Skeletal muscle satellite cell (primary cell): ENCODE measurements at regions not wholly inside any gene's neighbourhood (a gene's known extent, or its start where the extent isn't known, plus 50 kb on each side); places are given as distances from the start of the nearest gene placed in this dataset.
"Not testable (repeated sequence)": the region's sequence is repeated elsewhere in the genome, so short reads cannot be mapped to it uniquely, and the experiment has no call there.

Experiments used
- H3K27me3 ChIP-seq: 2 replicates; pipeline ENCODE4 v1.7.0; 2013; ENCODE audit warnings: low read length; ENCODE audit not compliant: control insufficient read depth, insufficient read depth
- H3K36me3 ChIP-seq: 2 replicates; pipeline ENCODE4 v1.7.0; 2013; ENCODE audit warnings: mild to moderate bottlenecking, control low read depth, low read length; ENCODE audit not compliant: insufficient read depth
- H3K4me1 ChIP-seq: 2 replicates; pipeline ENCODE4 v1.7.0; 2013; ENCODE audit warnings: low read length; ENCODE audit not compliant: control insufficient read depth, insufficient read depth
- H3K4me2 ChIP-seq: 2 replicates; pipeline ENCODE4 v1.7.0; 2013; ENCODE audit warnings: mild to moderate bottlenecking, low read length
- H3K4me3 ChIP-seq: 2 replicates; pipeline ENCODE4 v1.7.0; 2013; ENCODE audit warnings: low read length
- H3K9ac ChIP-seq: 2 replicates; pipeline ENCODE4 v1.7.0; 2013; ENCODE audit warnings: mild to moderate bottlenecking, low read depth, low read length, moderate library complexity
- H3K9me3 ChIP-seq: replicated peaks from 2 replicates; pipeline ENCODE4 v1.7.0; 2013; ENCODE audit warnings: mild to moderate bottlenecking, control low read depth, low read length

- H3K4me3 ChIP-seq = no peak overlapping the region
- H3K27me3 ChIP-seq = no peaks in the 10 kb centered on the region
- no peaks in the 10 kb centered on the region for H3K9me3 ChIP-seq
- H3K4me2 ChIP-seq = no peak overlapping the region
- no peaks in the 10 kb centered on the region for H3K36me3 ChIP-seq
- H3K9ac ChIP-seq = no peak overlapping the region
- H3K4me1 ChIP-seq = peaks cover 23% of the 10 kb centered on the region
These were observed 401.4 kb downstream of the PSAT1 start for GRCh38 chr9:78698371-78698770.

DNA sequence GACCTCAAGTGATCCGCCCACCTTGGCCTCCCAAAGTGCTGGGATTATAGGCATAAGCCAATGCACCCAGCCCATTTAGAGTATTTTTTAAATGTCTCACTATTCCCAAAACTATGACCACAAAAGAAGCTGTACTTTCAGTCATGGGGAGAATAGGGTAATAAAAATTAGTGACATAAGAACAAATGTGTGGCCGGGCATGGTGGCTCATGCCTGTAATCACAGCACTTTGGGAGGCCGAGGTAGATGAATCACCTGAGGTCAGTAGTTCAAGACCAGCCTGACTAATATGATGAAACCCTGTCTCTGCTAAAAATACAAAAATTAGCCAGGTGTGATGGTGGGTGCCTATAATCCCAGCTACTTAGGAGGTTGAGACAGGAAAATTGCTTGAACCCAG lies 402.3 kb downstream of the PSAT1 start:
- not testable (repeated sequence) for H3K4me2 ChIP-seq, H3K9me3 ChIP-seq, H3K4me3 ChIP-seq, H3K36me3 ChIP-seq, H3K27me3 ChIP-seq, H3K9ac ChIP-seq
- peaks cover 22% of the 10 kb centered on the region for H3K4me1 ChIP-seq

DNA sequence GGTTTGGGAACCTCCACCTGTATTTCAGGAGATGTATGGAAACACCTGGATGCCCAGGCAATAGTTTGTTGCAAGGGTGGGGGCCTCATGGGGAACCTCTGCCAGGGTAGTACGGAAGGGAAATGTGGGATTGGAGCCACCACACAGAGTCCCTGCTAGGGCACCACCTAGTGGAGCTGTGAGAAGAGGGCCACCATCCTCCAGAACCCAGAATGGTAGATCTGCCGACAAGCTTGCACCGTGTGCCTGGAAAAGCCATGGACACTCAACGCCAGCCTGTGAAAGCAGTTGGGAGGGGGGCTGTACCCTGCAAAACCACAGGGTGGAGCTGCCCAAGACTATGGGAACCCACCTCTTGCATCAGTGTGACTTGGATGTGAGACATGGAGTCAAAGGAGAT lies 407.2 kb downstream of the PSAT1 start:
- not testable (repeated sequence) for H3K36me3 ChIP-seq, H3K4me2 ChIP-seq, H3K4me3 ChIP-seq, H3K9me3 ChIP-seq, H3K27me3 ChIP-seq, H3K9ac ChIP-seq
- peaks cover 34% of the 10 kb centered on the region for H3K4me1 ChIP-seq

DNA sequence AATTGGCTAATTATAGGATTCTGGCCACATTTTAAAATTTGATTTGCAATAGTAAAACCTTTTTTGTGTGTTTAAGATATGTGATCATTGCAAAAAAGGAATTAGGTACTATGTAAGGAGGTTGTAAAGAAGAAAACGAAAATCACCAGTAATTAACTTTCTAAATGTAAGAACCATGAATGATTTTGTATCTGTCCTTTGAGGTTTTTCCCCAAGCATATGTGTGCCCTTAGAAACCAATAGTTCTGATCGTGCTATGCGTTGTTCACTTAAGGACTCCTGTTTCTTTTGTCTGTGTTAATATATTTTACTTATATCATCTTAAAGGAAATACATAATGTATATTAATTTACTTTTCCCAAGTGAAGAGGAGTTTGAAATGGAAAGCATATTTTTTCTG lies 410.2 kb downstream of the PSAT1 start:
- no peaks in the 10 kb centered on the region for H3K27me3 ChIP-seq
- no peaks in the 10 kb centered on the region for H3K36me3 ChIP-seq
- peak overlapping the region; percentile 70 for H3K4me2 ChIP-seq
- H3K9ac ChIP-seq = peak overlapping the region; percentile 77
- H3K9me3 ChIP-seq = no peaks in the 10 kb centered on the region
- H3K4me3 ChIP-seq = peak overlapping the region; percentile 31
- peaks cover 27% of the 10 kb centered on the region for H3K4me1 ChIP-seq

GRCh38 chr9:78707481-78707991 lies 410.6 kb downstream of the PSAT1 start:
- H3K4me3 ChIP-seq = peak overlapping the region; percentile 31
- H3K4me1 ChIP-seq = peaks cover 27% of the 10 kb centered on the region
- peak overlapping the region; percentile 70 for H3K4me2 ChIP-seq
- no peaks in the 10 kb centered on the region for H3K36me3 ChIP-seq
- H3K27me3 ChIP-seq = no peaks in the 10 kb centered on the region
- peak overlapping the region; percentile 77 for H3K9ac ChIP-seq
- no peaks in the 10 kb centered on the region for H3K9me3 ChIP-seq

- no peaks in the 10 kb centered on the region for H3K27me3 ChIP-seq
- H3K9me3 ChIP-seq = no peaks in the 10 kb centered on the region
- peaks cover 29% of the 10 kb centered on the region for H3K4me1 ChIP-seq
- no peak overlapping the region for H3K4me2 ChIP-seq
- no peaks in the 10 kb centered on the region for H3K36me3 ChIP-seq
- H3K4me3 ChIP-seq = no peak overlapping the region
- peak overlapping the region; percentile 50 for H3K9ac ChIP-seq
These were observed 416.1 kb downstream of the PSAT1 start for GRCh38 chr9:78712903-78713613.

DNA sequence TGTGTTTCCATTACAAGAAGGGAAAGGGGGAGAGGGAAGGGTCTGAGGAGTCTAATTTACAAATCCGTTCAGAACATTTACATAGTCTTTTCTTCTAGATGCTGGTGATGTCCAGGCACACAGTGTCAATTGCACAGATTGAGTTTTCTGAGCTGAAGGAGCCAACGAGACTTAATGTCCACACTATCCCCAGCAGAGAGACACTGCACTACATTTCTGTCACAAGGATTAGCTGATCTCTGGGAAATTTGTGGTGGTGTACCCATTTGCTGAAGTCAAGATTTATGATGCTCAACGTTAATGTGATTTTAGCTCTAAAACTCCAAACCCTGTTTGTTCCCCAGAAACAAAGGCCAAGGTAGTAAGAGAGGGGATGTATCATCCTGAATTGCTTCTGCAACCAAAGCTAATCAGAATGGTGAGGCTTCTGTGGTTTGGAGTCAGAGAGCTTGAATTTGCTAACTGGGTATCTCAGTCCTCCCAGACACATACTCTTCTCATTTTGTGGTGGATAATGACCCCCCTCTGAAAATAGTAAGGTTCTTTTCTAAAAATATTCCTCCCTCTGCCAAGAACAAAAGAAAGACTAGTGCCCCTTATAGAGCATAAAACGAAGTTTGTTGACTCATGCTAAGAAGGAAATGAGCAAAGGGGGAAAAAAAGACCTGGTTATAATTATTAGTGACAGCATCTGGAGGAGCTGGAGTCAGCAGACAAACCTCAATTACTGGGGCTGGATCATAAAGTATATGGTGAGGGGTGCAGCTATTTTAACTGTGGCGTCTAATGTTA lies 416.9 kb downstream of the PSAT1 start:
- no peak overlapping the region for H3K4me3 ChIP-seq
- peak overlapping the region; percentile 50 for H3K9ac ChIP-seq
- H3K4me1 ChIP-seq = peaks cover 21% of the 10 kb centered on the region
- H3K36me3 ChIP-seq = no peaks in the 10 kb centered on the region
- no peaks in the 10 kb centered on the region for H3K9me3 ChIP-seq
- peak overlapping the region; percentile 30 for H3K4me2 ChIP-seq
- no peaks in the 10 kb centered on the region for H3K27me3 ChIP-seq

- peak overlapping the region; percentile 47 for H3K4me2 ChIP-seq
- no peaks in the 10 kb centered on the region for H3K36me3 ChIP-seq
- H3K4me1 ChIP-seq = peaks cover 21% of the 10 kb centered on the region
- H3K4me3 ChIP-seq = no peak overlapping the region
- H3K9ac ChIP-seq = peak overlapping the region; percentile 50
- no peaks in the 10 kb centered on the region for H3K27me3 ChIP-seq
- H3K9me3 ChIP-seq = no peaks in the 10 kb centered on the region
These were observed 417.7 kb downstream of the PSAT1 start for GRCh38 chr9:78714576-78714975.

DNA sequence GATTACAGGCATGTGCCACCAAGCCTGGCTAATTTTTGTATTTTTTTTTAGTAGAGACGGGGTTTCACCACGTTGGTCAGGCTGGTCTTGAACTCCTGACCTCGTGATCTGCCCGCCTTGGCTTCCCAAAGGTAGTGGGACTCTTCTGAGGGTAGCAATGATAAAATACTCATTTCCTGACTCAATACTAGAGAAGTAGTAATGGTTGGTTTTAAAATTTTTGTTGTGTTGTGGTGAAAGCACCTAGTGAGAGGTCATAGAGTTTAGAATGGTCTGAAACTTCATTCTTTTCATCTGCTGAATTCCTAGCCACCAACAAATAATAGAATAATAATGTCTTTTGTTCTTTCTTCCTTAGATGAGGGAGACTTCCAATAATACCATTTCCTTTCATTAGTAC lies 422.1 kb downstream of the PSAT1 start:
- H3K36me3 ChIP-seq, H3K4me2 ChIP-seq, H3K27me3 ChIP-seq, H3K9me3 ChIP-seq, H3K9ac ChIP-seq, H3K4me3 ChIP-seq: not testable (repeated sequence)
- H3K4me1 ChIP-seq = peaks cover 11% of the 10 kb centered on the region

DNA sequence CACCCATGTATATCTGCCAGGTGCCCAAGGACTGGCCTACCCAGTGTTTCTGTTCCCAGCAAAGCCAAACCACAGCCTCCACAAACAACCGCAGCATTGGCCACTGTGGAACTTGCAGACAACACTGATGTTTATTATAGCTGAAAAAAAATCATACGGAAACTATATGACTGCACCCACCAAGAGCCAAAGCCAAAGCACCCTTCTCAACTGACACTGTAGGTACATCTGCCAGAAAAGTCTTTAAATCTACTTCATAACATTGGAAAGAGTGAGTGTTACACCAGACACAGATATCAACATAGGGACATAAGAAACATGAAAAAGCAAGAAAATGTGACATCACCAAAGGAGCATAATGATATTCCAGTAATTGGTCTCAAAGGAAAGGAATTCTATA lies 428.0 kb downstream of the PSAT1 start:
- no peaks in the 10 kb centered on the region for H3K4me1 ChIP-seq
- peaks cover 4% of the 10 kb centered on the region for H3K9me3 ChIP-seq
- no peak overlapping the region for H3K9ac ChIP-seq
- H3K4me3 ChIP-seq = no peak overlapping the region
- no peaks in the 10 kb centered on the region for H3K27me3 ChIP-seq
- no peak overlapping the region for H3K4me2 ChIP-seq
- no peaks in the 10 kb centered on the region for H3K36me3 ChIP-seq

DNA sequence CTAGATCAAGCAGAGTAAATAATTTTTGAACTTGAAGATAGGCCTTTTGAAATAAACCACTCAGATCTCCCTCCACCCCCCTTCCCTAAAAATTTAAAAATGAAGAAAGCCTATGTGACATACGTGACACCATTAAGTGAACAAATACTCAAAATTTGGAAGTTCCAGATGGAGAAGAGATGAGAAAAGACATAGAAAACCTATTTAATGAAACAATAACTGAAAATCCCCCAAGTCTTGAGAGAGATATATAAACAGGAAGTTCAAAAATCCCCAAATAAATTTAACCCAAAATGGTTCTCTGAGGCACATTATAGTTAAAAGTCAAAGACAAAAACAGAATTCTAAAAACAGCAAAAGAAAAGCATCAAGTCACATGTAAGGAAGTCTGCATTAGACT lies 428.6 kb downstream of the PSAT1 start:
- H3K4me3 ChIP-seq = no peak overlapping the region
- peaks cover 4% of the 10 kb centered on the region for H3K9me3 ChIP-seq
- H3K4me1 ChIP-seq = no peaks in the 10 kb centered on the region
- H3K36me3 ChIP-seq = no peaks in the 10 kb centered on the region
- H3K9ac ChIP-seq = no peak overlapping the region
- H3K27me3 ChIP-seq = no peaks in the 10 kb centered on the region
- H3K4me2 ChIP-seq = no peak overlapping the region
